ES-I3 (cell line): ENCODE measurements at regions not wholly inside any gene's neighbourhood (a gene's known extent, or its start where the extent isn't known, plus 50 kb on each side); places are given as distances from the start of the nearest gene placed in this dataset.

Experiments
- H3K36me3 ChIP-seq: 2 replicates; pipeline ENCODE4 v1.6.1; 2013; ENCODE audit warnings: mild to moderate bottlenecking, low read length, control low read depth, moderate library complexity; ENCODE audit not compliant: insufficient read depth
- H3K4me1 ChIP-seq: 2 replicates; pipeline ENCODE4 v1.6.1; 2013; ENCODE audit warnings: mild to moderate bottlenecking, control low read depth, low read length; ENCODE audit not compliant: insufficient read depth
- H3K9ac ChIP-seq: 2 replicates; pipeline ENCODE4 v1.6.1; 2013; ENCODE audit warnings: low read depth, mild to moderate bottlenecking, low read length, moderate library complexity
- H3K9me3 ChIP-seq: 2 replicates; pipeline ENCODE4 v1.6.1; 2013; ENCODE audit warnings: mild to moderate bottlenecking, low read length, moderate library complexity; ENCODE audit not compliant: control insufficient read depth, insufficient read depth

DNA sequence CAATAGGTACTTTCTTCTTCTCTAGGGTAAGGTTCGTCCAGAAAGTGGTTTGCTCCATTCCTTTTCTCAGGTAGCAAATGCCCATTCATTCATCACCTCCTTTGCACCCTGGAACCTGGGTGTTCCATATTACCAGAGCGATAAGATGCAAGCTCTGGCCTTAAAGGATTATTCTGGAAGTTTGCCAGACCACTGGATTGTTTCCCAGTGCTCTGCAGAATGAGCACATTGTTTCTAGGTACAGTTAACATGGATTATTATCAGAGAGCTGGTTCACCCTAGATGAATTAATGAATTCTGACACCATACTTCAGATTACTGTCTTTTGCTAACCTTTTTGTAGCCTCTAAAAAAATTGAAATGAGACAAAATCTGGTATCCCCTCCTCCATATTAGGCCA lies 170.9 kb upstream of the BMP4 start:
- Histone ChIP-seq H3K9me3 (no peaks in the 10 kb centered on the region; the same call in 1 of the 2 replicates), H3K9ac (no peak overlapping the region), H3K4me1 (no peaks in the 10 kb centered on the region), H3K36me3 (no peaks in the 10 kb centered on the region)

DNA sequence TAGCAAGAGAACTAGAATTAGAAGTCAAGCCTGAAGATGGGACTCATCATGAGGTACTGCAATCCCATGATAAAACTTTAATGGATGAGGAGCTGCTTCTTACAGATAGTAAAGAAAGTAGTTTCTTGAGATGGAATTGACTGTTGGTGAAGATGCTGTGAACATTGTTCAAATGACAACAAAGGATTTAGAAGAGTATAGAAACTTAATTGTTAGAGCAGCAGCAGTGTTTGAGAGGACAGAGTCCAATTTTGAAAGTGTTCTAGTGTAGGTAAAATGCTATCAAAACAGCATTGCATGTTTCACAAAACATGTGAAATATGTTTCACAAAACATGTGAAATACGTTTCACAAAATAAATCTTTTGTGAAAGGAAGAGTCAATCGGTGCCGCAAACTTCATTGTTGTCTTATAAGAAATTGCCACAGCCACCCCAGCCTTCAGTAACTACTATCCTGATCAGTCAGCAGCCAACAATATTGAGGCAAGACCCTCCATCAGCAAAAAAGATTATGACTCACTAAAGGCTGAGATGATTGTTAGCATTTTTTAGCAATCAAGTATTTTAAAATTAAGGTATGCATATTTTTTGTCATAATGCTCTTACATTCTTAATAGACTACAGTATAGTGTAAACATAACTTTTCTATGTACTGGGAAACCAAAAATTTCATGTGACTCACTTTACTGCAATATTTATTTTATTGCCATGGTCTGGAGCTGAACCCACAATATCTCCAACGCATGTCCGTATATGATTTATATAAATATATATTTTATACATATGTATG lies 173.4 kb upstream of the BMP4 start:
- Histone ChIP-seq H3K4me1 (no peaks in the 10 kb centered on the region), H3K36me3 (no peaks in the 10 kb centered on the region), H3K9me3 (no peaks in the 10 kb centered on the region; the same call in 1 of the 2 replicates), H3K9ac (no peak overlapping the region)

GRCh38 chr14:54132496-54132895 lies 175.9 kb upstream of the BMP4 start:
- H3K9ac ChIP-seq = no peak overlapping the region
- no peaks in the 10 kb centered on the region for H3K36me3 ChIP-seq
- H3K9me3 ChIP-seq = no peaks in the 10 kb centered on the region; the same call in 1 of the 2 replicates
- H3K4me1 ChIP-seq = no peaks in the 10 kb centered on the region

DNA sequence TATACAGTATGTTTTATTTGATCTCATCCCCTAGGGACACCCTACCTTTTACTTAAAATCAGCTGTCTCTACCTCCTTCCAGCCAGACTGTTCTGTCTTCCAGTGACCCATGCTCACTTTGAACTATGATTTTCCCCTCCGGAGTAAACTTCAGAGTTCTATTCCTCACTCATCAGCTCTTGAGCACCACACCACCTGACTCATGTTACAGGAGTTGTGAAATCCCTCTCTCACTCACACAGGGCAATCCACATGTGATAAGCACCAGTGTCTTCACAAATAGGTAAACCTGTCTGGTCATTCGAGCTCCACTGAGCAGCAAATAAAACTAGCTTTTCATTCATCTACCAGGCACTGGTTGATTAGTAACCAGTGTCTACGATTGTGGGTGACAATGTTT lies 177.3 kb upstream of the BMP4 start:
- H3K4me1 ChIP-seq = no peaks in the 10 kb centered on the region
- H3K9me3 ChIP-seq = no peaks in the 10 kb centered on the region; the same call in 1 of the 2 replicates
- no peak overlapping the region for H3K9ac ChIP-seq
- no peaks in the 10 kb centered on the region for H3K36me3 ChIP-seq

GRCh38 chr14:54135804-54136280 lies 179.2 kb upstream of the BMP4 start:
- H3K9ac ChIP-seq = no peak overlapping the region
- no peaks in the 10 kb centered on the region for H3K36me3 ChIP-seq
- no peaks in the 10 kb centered on the region for H3K4me1 ChIP-seq
- no peaks in the 10 kb centered on the region for H3K9me3 ChIP-seq

- Histone ChIP-seq H3K9ac (no peak overlapping the region), H3K9me3 (no peaks in the 10 kb centered on the region), H3K4me1 (no peaks in the 10 kb centered on the region), H3K36me3 (no peaks in the 10 kb centered on the region)
Observed at GRCh38 chr14:54136894-54137613, 180.4 kb upstream of the BMP4 start.

DNA sequence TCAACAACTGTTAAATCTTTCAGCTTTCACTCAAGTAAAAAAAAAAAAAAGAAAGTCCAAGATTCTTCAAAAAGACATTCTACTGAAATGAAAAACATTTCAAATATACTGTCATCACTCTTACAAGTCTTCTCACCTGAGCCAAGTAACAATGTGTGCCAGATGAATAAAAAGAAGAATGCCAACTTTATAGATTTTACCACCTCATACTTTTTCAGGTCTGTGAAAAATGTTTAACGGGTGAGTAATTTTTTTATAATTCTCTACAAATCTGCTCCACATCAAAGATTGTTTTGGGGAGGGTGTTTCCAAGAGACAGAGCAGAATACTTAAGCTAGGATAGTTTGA lies 181.0 kb upstream of the BMP4 start:
- H3K9me3 ChIP-seq = no peaks in the 10 kb centered on the region
- no peak overlapping the region for H3K9ac ChIP-seq
- H3K4me1 ChIP-seq = no peaks in the 10 kb centered on the region
- H3K36me3 ChIP-seq = no peaks in the 10 kb centered on the region

DNA sequence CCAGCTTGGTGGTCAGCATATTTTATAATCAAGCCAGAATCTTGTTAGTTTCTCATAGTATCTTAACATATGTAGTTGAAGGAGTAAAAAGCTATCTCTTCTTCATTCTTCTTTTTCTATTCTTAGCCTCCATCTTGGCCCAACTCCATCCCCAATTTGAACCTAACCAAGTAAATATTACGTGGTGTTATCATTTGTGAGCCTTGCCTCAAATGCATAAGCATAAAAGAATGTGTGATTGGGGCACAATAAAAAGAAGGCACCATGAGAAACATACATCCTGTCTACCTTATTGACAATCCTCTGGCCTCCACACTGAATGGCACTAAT lies 181.4 kb upstream of the BMP4 start:
- Histone ChIP-seq H3K4me1 (no peaks in the 10 kb centered on the region), H3K9ac (no peak overlapping the region), H3K36me3 (no peaks in the 10 kb centered on the region), H3K9me3 (no peaks in the 10 kb centered on the region)

- Histone ChIP-seq H3K4me1 (no peaks in the 10 kb centered on the region), H3K36me3 (no peaks in the 10 kb centered on the region), H3K9ac (no peak overlapping the region), H3K9me3 (no peaks in the 10 kb centered on the region)
Observed at GRCh38 chr14:54138354-54139038, 181.9 kb upstream of the BMP4 start.

DNA sequence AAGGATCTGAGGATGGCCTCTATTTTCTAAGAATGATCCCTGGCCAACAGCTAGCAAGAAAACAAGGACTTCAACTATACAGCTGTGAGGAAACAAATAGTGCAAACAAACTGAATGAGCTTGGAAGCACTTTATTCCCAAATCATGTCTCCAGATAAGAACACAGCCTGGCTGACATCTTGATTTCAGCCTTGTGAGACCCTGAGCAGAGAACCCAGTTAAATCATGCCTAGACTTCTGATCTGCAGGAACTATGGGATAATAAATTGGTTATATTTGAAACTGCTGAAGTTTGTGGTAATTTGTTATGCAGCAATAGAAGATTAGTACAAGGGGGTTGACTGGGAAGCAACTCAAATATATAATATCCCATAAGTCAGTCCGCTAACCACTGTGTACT lies 183.9 kb upstream of the BMP4 start:
- no peaks in the 10 kb centered on the region for H3K9me3 ChIP-seq
- no peak overlapping the region for H3K9ac ChIP-seq
- H3K4me1 ChIP-seq = no peaks in the 10 kb centered on the region
- H3K36me3 ChIP-seq = no peaks in the 10 kb centered on the region

DNA sequence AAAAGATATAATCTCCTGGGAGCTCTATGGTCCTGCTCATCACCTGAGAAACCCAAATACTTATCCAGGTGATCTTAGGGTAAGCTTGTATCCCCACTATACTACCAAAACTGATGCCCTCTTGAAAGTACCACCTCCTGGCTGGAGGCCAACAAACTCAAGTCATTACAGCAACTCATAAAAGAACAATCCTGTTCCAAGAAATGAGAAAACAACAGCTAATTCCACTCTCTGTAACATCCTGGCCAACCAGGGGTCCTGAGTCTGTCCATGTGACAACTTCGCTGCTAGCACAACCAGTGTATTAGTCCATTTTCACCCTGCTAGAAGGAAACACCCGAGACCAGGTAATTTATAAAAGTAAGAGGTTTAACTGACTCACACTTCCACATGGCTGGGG lies 190.0 kb upstream of the BMP4 start:
- Histone ChIP-seq H3K36me3 (no peaks in the 10 kb centered on the region), H3K9ac (no peak overlapping the region), H3K9me3 (no peaks in the 10 kb centered on the region), H3K4me1 (no peaks in the 10 kb centered on the region)

DNA sequence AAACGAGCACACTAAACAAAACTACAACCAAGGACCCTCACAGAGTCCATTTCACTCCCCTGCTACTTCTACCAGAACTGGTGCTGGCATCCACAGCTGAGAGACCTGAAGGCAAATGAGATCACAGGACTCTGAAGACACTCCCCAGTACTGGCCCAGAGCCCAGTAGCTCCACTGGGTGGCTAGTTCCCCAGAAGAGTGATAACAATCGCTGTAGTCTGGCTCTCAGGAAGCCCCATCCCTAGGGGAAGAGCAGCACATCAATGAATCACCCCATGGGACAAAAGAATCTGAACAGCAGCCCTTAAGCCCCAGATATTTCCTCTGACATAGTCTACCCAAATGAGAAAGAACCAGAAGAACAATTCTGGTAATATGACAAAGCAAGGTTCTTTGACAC lies 190.7 kb upstream of the BMP4 start:
- no peaks in the 10 kb centered on the region for H3K36me3 ChIP-seq
- no peaks in the 10 kb centered on the region for H3K4me1 ChIP-seq
- H3K9me3 ChIP-seq = no peaks in the 10 kb centered on the region
- no peak overlapping the region for H3K9ac ChIP-seq

GRCh38 chr14:54147758-54148157 lies 191.1 kb upstream of the BMP4 start:
- no peaks in the 10 kb centered on the region for H3K36me3 ChIP-seq
- H3K9ac ChIP-seq = no peak overlapping the region

DNA sequence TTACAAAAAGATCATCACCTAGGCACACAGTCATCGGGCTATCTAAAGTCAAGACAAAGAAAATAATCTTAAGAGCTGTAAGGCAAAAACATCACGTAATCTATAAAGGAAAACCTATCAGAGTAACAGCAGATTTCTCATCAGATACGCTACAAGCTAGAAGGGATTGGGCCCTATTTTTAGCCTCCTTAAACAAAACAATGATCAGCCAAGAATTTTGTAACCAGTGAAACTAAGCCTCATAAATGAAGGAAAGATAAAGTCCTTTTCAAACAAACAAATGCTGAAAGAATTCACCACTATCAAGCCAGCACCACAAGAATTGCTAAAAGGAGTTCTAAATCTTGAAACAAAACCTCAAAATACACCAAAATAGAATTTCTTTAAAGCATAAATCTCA lies 191.6 kb upstream of the BMP4 start:
- no peaks in the 10 kb centered on the region for H3K4me1 ChIP-seq
- H3K9ac ChIP-seq = no peak overlapping the region
- no peaks in the 10 kb centered on the region for H3K9me3 ChIP-seq
- no peaks in the 10 kb centered on the region for H3K36me3 ChIP-seq

More at GRCh38 chr14:54147758-54148157, 191.1 kb upstream of the BMP4 start:
- H3K4me1 ChIP-seq = no peaks in the 10 kb centered on the region
- no peaks in the 10 kb centered on the region for H3K9me3 ChIP-seq

GRCh38 chr14:54152351-54152750 lies 195.7 kb upstream of the BMP4 start:
- Histone ChIP-seq H3K36me3 (no peaks in the 10 kb centered on the region), H3K9ac (no peak overlapping the region), H3K9me3 (no peaks in the 10 kb centered on the region), H3K4me1 (no peaks in the 10 kb centered on the region)
